ENCODE measurements at regions not wholly inside any gene's neighbourhood (a gene's known extent, or its start where the extent isn't known, plus 50 kb on each side); places are given as distances from the start of the nearest gene placed in this dataset.

- no peak for TF ChIP-seq CHD4 (IDR thresholded peaks at IDR 0.05)
- no peak for TF ChIP-seq ZZZ3 (IDR thresholded peaks at IDR 0.05; ENCODE audit: control insufficient read depth, insufficient read length, low read depth)
- TF ChIP-seq E4F1 (IDR thresholded peaks at IDR 0.05; ENCODE audit: borderline replicate concordance, partially characterized antibody) = no peak
- no peak for TF ChIP-seq IKZF1 (conservative IDR thresholded peaks at IDR 0.05)
- no peak for TF ChIP-seq BRCA1 (IDR thresholded peaks at IDR 0.05; ENCODE audit: low read depth, low read length)
- TF ChIP-seq LARP7 (IDR thresholded peaks at IDR 0.05) = no peak
- TF ChIP-seq ELK1 (IDR thresholded peaks at IDR 0.05; ENCODE audit: low read depth, low read length) = no peak
- no peak for TF ChIP-seq MAX (IDR thresholded peaks at IDR 0.05; ENCODE audit: low read depth, low read length)
- no peak for TF ChIP-seq NFIC (IDR thresholded peaks at IDR 0.05; ENCODE audit: low read depth, low read length)
- TF ChIP-seq CTCF (IDR thresholded peaks at IDR 0.05 in 2 of 3, conservative IDR thresholded peaks at IDR 0.05 in 1 of 3; ENCODE audit: control insufficient read depth in 2 of 3, extremely low read depth in 1 of 3, insufficient read depth in 1 of 3, low read depth in 3 of 3, low read length in 3 of 3) = no peak
- no peak for TF ChIP-seq SRF (IDR thresholded peaks at IDR 0.05; ENCODE audit: low read depth in 2 of 2, low read length in 2 of 2)
- no peak for TF ChIP-seq EZH2 (IDR thresholded peaks at IDR 0.05; ENCODE audit: borderline replicate concordance, control insufficient read depth, low read depth, low read length)
These were observed 187.5 kb downstream of the ADSS2 start for GRCh38 chr1:244264163-244264562.
